A549 (cell line): ENCODE measurements at regions not wholly inside any gene's neighbourhood (a gene's known extent, or its start where the extent isn't known, plus 50 kb on each side); places are given as distances from the start of the nearest gene placed in this dataset.

Experiments
- ATAC-seq, 2 experiments: fragments of 200-7000 bp in 1 of 2; fragments of >200 bp in 1 of 2; cut with Nextera tagmentation in 1 of 2; cut with Tn5 transposase in 1 of 2; 3 replicates each; pipeline versions ENCODE4 v1.8.0 to v1.9.1; 2018 to 2020; ENCODE audit warnings: mild to moderate bottlenecking in 1 of 2, moderate library complexity in 1 of 2
- CTCF ChIA-PET: fragments of 300-600 bp; sonication (Branson Sonifier 250); formaldehyde crosslinking; extraction: SDS; loops from one replicate; lab custom pipeline; 2021; ENCODE audit warnings: antibody characterized with exemption, inconsistent platforms; lab: Yijun Ruan, JAX
- POLR2A ChIA-PET: fragments of 350-600 bp; formaldehyde crosslinking; extraction: SDS; loops from one replicate; lab custom pipeline; 2021; ENCODE audit warnings: antibody characterized with exemption, inconsistent platforms; lab: Yijun Ruan, JAX
- DNase-seq, 2 experiments: peaks; one replicate each; pipeline versions ENCODE4 v3.0.0 to v3.0.0-alpha.2; 2011 to 2016; ENCODE audit warnings: low read depth in 1 of 2, low spot score in 1 of 2
- FAIRE-seq: peaks from 2 replicates; lab custom pipeline; 2011; peaks lifted over from hg19 to GRCh38; lab: Jason Lieb, UNC
- H3K27ac ChIP-seq, 2 experiments: fragments of >200 bp; sonication (Bioruptor Twin); formaldehyde crosslinking; 3 replicates each; pipeline ENCODE4 v1.5.1; 2016 to 2017
- H3K4me1 ChIP-seq: fragments of >200 bp; sonication (Bioruptor Twin); formaldehyde crosslinking; 3 replicates; pipeline ENCODE4 v1.6.1; 2016
- H3K4me2 ChIP-seq: fragments of >200 bp; sonication (Bioruptor Twin); formaldehyde crosslinking; 3 replicates; pipeline ENCODE4 v1.6.1; 2016
- H3K4me3 ChIP-seq: fragments of >200 bp; sonication (Bioruptor Twin); formaldehyde crosslinking; 3 replicates; pipeline ENCODE4 v1.5.1; 2016
- H3K9me3 ChIP-seq: fragments of >200 bp; sonication (Bioruptor Twin); formaldehyde crosslinking; 3 replicates; pipeline ENCODE4 v1.6.1; 2016
- BCL3 ChIP-seq: fragments of >200 bp; sonication (Bioruptor Twin); formaldehyde crosslinking; IDR thresholded peaks from 3 replicates; pipeline ENCODE4 v1.6.1; 2016
- CBX8 ChIP-seq: fragments of 200-600 bp; sonication (generic); IDR thresholded peaks from 2 replicates; pipeline ENCODE4 v1.6.1; 2016
- CTCF ChIP-seq: fragments of >200 bp; sonication (Bioruptor Twin); formaldehyde crosslinking; IDR thresholded peaks from 3 replicates; pipeline ENCODE4 v1.5.1; 2016
- EHMT2 ChIP-seq: fragments of 200-600 bp; sonication (generic); IDR thresholded peaks from 2 replicates; pipeline ENCODE4 v1.6.1; 2016; ENCODE audit warnings: antibody characterized with exemption, low read depth, mild to moderate bottlenecking, moderate library complexity
- EP300 ChIP-seq, 2 experiments: fragments of >200 bp; sonication (Bioruptor Twin); formaldehyde crosslinking; IDR thresholded peaks; 2 replicates in 1 of 2; 3 replicates in 1 of 2; pipeline ENCODE4 v1.6.1; 2016 to 2017
- ESRRA ChIP-seq: fragments of 150-350 bp; IDR thresholded peaks from 2 replicates; pipeline ENCODE4 v1.6.1; 2014; ENCODE audit warnings: mild to moderate bottlenecking, low read length, borderline replicate concordance
- FOSB ChIP-seq: fragments of 250-450 bp; sonication (Bioruptor Pico); IDR thresholded peaks from 2 replicates; pipeline ENCODE4 v1.5.0; 2020; ENCODE audit warnings: mild to moderate bottlenecking, moderate library complexity
- FOSL2 ChIP-seq, 2 experiments: fragments of 450-650 bp in 1 of 2; fragments of >200 bp in 1 of 2; sonication (Bioruptor Twin) in 1 of 2; formaldehyde crosslinking; IDR thresholded peaks; 2 replicates each; pipeline versions ENCODE4 v1.5.0 to v1.6.1; 2016 to 2020; ENCODE audit warnings: mild to moderate bottlenecking in 1 of 2, moderate library complexity in 1 of 2
- HES2 ChIP-seq: fragments of >200 bp; sonication (Bioruptor Twin); formaldehyde crosslinking; IDR thresholded peaks from 2 replicates; pipeline ENCODE4 v1.6.1; 2016
- HOXB13 ChIP-seq: fragments of 250-450 bp; sonication (Bioruptor Pico); IDR thresholded peaks from 2 replicates; pipeline ENCODE4 v1.5.0; 2020; ENCODE audit warnings: low read depth, mild to moderate bottlenecking, moderate library complexity
- KDM1A ChIP-seq: fragments of 200-600 bp; sonication (generic); IDR thresholded peaks from 2 replicates; pipeline ENCODE4 v1.6.1; 2016; ENCODE audit warnings: low read depth, mild to moderate bottlenecking
- KDM5A ChIP-seq: fragments of 200-600 bp; sonication (generic); IDR thresholded peaks from 2 replicates; pipeline ENCODE4 v1.6.1; 2016; ENCODE audit warnings: antibody characterized with exemption, mild to moderate bottlenecking
- MAFK ChIP-seq: fragments of 450-650 bp; IDR thresholded peaks from 2 replicates; pipeline ENCODE4 v1.6.1; 2014; ENCODE audit not compliant: partially characterized antibody
- MAX ChIP-seq: IDR thresholded peaks from 2 replicates; pipeline ENCODE4 v1.6.1; 2012
- NFE2L2 ChIP-seq: fragments of 150-350 bp; conservative IDR thresholded peaks from 2 replicates; pipeline ENCODE4 v1.6.1; 2014; ENCODE audit warnings: low read length
- NR3C1 ChIP-seq: fragments of >200 bp; sonication (Bioruptor Twin); formaldehyde crosslinking; IDR thresholded peaks from 3 replicates; pipeline ENCODE4 v1.6.1; 2017
- POLR2A ChIP-seq: IDR thresholded peaks from 2 replicates; pipeline ENCODE4 v1.6.1; 2012; ENCODE audit warnings: mild to moderate bottlenecking, low read length
- REST ChIP-seq: fragments of 200-600 bp; sonication (generic); IDR thresholded peaks from 2 replicates; pipeline ENCODE4 v1.6.1; 2016; ENCODE audit warnings: antibody characterized with exemption, mild to moderate bottlenecking, moderate library complexity
- RFX5 ChIP-seq: fragments of 450-650 bp; IDR thresholded peaks from 2 replicates; pipeline ENCODE4 v1.7.1; 2014; ENCODE audit warnings: antibody characterized with exemption, mild to moderate bottlenecking, moderate library complexity
- RNF2 ChIP-seq: fragments of 200-600 bp; sonication (generic); IDR thresholded peaks from 2 replicates; pipeline ENCODE4 v1.6.1; 2016; ENCODE audit warnings: low read depth, mild to moderate bottlenecking, antibody characterized with exemption, moderate library complexity, borderline replicate concordance
- ZFP36 ChIP-seq: fragments of 450-650 bp; IDR thresholded peaks from 2 replicates; pipeline ENCODE4 v1.6.1; 2014; ENCODE audit warnings: borderline replicate concordance; ENCODE audit not compliant: partially characterized antibody
- WGBS: methylation state at CpG from one replicate; pipeline ENCODE4 v1.1.6; 2017; ENCODE audit errors: missing lambda C conversion rate; 5-methylcytosine and 5-hydroxymethylcytosine counted together

DNA sequence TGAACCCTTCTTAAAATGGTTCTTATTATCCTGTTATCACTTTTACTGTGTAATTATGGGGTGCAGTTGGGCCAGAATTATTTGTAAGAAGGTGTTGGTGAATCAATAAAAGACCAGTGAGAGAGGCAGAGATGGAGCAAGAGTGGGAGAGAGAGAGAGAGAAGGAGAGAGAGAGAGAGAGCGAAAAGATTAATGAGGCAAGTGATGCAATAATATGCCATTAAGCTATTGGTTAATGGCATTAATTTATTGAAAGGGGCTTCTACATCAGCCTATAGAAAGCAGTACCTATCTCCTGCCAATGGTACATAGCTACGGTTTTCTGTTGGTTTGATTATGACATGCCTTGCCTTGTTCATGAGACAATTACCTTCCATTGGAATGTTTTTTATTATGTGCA lies 388.7 kb downstream of the RPS6KC1 start:
- FAIRE-seq (no peak), DNase-seq (no peak), ATAC-seq (no peak)
- H3K4me1 ChIP-seq: no peaks in the 10 kb centered on the region
- CTCF ChIA-PET: no interaction called here
- H3K27ac ChIP-seq: no peak overlapping the region
- 69% methylated on average over 2 of the region's 2 CpGs for WGBS
- TF ChIP-seq BCL3 (no peak), NR3C1 (no peak), KDM1A (no peak), KDM5A (no peak), ZFP36 (no peak), FOSL2 (IDR thresholded peaks at IDR 0.05) (no peak), FOSL2 (CRISPR knock-in tag; IDR thresholded peaks at IDR 0.05) (no peak), CBX8 (no peak), REST (no peak), ESRRA (no peak), MAX (no peak), EP300 (IDR thresholded peaks at IDR 0.05) (no peak), FOSB (CRISPR knock-in tag) (no peak), EHMT2 (no peak)
- POLR2A ChIA-PET: no interaction called here
- no peak overlapping the region for H3K4me3 ChIP-seq
- H3K9me3 ChIP-seq: no peaks in the 10 kb centered on the region
- no peak overlapping the region for H3K4me2 ChIP-seq

GRCh38 chr1:213440766-213441165 lies 389.7 kb downstream of the RPS6KC1 start:
- H3K4me3 ChIP-seq: no peak overlapping the region

DNA sequence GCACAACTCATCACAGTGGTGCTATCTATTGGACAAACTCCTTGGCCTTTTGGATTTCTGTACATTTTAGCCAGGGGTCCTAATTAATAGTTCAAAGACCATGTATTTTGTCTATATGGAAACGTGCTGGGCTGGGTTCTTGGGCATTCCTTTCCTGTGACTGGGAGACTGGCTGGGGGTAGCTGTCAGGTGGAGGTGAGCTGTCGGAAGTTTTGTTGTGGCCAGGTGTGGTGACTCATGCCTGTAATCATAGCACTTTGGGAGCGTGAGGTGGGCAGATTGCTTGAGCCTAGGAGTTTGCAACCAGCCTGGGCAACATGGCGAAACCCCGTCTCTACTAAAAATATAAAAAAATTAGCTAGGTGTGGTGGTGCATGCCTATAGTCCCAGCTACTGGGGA lies 392.4 kb downstream of the RPS6KC1 start:
- Histone ChIP-seq H3K4me1 (no peaks in the 10 kb centered on the region), H3K4me2 (no peak overlapping the region), H3K27ac (no peak overlapping the region)
- 25% methylated on average over 3 of the region's 5 CpGs for WGBS
- FAIRE-seq: no peak
- POLR2A ChIA-PET: no interaction called here
- TF ChIP-seq RFX5 (no peak), POLR2A (no peak), BCL3 (no peak), RNF2 (no peak), REST (no peak), HES2 (no peak), CTCF (no peak), NFE2L2 (no peak)
- TF ChIP-seq, all 56 proteins: peak for 0
- CTCF ChIA-PET: no interaction called here
- Histone ChIP-seq H3K9me3 (no peaks in the 10 kb centered on the region), H3K4me3 (no peak overlapping the region)
- DNase-seq (no peak), ATAC-seq (no peak)

More at GRCh38 chr1:213440766-213441165, 389.7 kb downstream of the RPS6KC1 start:
- TF ChIP-seq POLR2A (no peak), HOXB13 (CRISPR knock-in tag) (no peak), MAFK (no peak)
- WGBS: 19% methylated on average over 4 of the region's 4 CpGs
- ChIA-PET POLR2A (no interaction called here), CTCF (no interaction called here)
- Histone ChIP-seq H3K4me1 (no peaks in the 10 kb centered on the region), H3K9me3 (no peaks in the 10 kb centered on the region), H3K4me2 (no peak overlapping the region), H3K27ac (no peak overlapping the region)
- no peak for ATAC-seq
- no peak for FAIRE-seq
- DNase-seq: no peak
